ENCODE measurements at regions not wholly inside any gene's neighbourhood (a gene's known extent, or its start where the extent isn't known, plus 50 kb on each side); places are given as distances from the start of the nearest gene placed in this dataset.

GRCh38 chr22:34903416-34903815 lies 162.5 kb upstream of the ISX start:
- TF ChIP-seq POLR2A (IDR thresholded peaks at IDR 0.05; ENCODE audit: low read depth, low read length) (no peak), CTCF (IDR thresholded peaks at IDR 0.05; ENCODE audit: extremely low read depth in 1 of 2, insufficient read depth in 1 of 2, low read depth in 1 of 2, low read length in 2 of 2) (no peak), MAX (IDR thresholded peaks at IDR 0.05; ENCODE audit: insufficient read depth, insufficient read length) (no peak), POLR2AphosphoS5 (IDR thresholded peaks at IDR 0.05; ENCODE audit: insufficient read depth, low read depth, low read length) (no peak), EZH2 (IDR thresholded peaks at IDR 0.05; ENCODE audit: borderline replicate concordance, low read depth, low read length, severe bottlenecking) (no peak), JUN (IDR thresholded peaks at IDR 0.05; ENCODE audit: borderline replicate concordance, insufficient read depth, insufficient read length, low read depth) (no peak), FOS (IDR thresholded peaks at IDR 0.05; ENCODE audit: borderline replicate concordance, insufficient read depth, low read length) (no peak), MYC (IDR thresholded peaks at IDR 0.05; ENCODE audit: low read depth, low read length) (no peak), GATA2 (IDR thresholded peaks at IDR 0.05; ENCODE audit: insufficient read depth, insufficient read length, low read depth, low read length) (no peak)

Measured in endothelial cell of umbilical vein (primary cell).